ENCODE measurements at regions not wholly inside any gene's neighbourhood (a gene's known extent, or its start where the extent isn't known, plus 50 kb on each side); places are given as distances from the start of the nearest gene placed in this dataset.
"Not testable (repeated sequence)": the region's sequence is repeated elsewhere in the genome, so short reads cannot be mapped to it uniquely, and the experiment has no call there.

DNA sequence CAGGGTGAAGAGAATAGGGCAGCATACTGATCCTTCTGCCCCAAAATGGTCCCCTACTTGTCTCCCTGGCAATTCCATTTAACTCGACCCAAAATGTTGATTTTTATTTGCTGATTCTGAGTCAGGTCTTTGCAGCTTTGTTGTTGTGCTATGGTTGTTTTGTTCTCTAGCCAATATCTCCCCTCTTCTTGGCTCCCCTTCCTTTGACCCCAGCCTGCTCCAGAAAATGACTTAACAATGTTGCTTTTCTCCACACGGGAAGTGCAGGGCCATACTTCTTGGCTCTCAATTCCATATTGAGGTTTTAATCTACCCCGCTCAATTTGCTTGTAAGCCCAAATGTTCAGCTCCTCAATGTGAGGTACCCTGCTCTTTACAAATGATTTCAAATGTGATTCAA lies 330.0 kb downstream of the RASEF start:
- DNase-seq, result no peak

DNA sequence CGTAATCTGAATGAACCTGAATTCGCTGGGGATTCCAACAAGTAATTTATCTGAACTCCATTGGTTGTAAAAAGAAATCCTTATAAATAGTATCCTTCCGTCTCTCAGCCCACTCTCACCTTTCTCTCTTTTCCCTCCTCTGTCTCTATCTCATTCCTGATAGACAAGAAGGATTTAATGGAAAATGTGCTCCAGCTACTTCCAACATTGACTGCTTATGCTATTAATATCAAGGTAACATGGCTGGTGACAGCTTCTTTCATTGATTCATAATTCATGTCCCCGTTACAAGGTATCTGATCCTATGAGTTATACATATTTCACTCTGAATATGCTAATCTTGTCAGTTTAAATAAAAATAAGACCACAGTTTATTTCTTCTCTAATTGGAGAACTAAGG lies 326.8 kb downstream of the RASEF start:
- DNase-seq, result no peak
- in situ Hi-C loops (cut with HindIII; ENCODE audit: low pct_ligation_motif_present, low pct_unique_long_range_greater_than_20kb, low sequenced_read_pairs), result no loop called here

More for the DNA sequence above, 330.0 kb downstream of the RASEF start:
- in situ Hi-C loops (cut with HindIII; ENCODE audit: low pct_ligation_motif_present, low pct_unique_long_range_greater_than_20kb, low sequenced_read_pairs), result no loop called here

DNA sequence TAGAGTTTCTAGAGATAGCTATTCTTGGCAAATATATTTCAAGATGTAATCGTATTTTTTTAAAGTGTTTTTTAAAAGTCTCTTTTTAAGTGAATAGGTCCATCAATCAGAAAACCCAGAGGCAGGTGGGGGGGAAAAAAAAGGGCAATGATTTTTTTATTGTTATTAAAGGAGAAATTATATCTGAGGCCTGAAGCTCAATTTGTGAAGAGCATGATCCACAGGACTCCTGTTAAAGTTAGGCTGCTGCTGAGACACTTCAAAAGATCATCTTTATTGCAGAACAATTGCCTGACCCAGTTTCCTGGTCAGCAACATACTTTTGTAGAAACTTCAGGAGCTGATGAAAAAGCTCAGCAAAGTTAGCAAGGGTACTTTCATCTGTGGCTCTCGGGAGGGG lies 326.2 kb downstream of the RASEF start:
- no peak for DNase-seq
- in situ Hi-C loops (cut with HindIII; ENCODE audit: low pct_ligation_motif_present, low pct_unique_long_range_greater_than_20kb, low sequenced_read_pairs), result no loop called here

DNA sequence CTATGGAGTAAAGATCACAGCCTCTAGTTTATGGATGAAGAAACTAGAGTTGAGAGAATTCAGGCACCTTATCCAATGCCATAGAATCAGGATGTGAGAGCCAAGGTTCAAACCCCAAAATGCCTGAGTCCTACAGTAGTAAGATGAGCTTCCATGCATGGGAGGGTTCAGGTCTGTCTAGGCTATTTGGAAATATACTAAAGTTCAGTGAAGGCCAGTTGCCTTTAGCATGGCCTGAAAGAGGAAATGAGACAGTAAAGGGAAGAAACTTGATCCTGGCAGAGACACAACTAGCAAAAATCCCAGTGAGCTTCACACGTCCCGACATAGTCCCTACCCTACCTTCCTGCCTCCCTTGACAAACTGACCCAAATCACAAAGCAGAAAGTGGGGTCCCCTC lies 317.0 kb downstream of the RASEF start:
- no peak for DNase-seq
- in situ Hi-C loops (cut with HindIII; ENCODE audit: low pct_ligation_motif_present, low pct_unique_long_range_greater_than_20kb, low sequenced_read_pairs), result no loop called here

DNA sequence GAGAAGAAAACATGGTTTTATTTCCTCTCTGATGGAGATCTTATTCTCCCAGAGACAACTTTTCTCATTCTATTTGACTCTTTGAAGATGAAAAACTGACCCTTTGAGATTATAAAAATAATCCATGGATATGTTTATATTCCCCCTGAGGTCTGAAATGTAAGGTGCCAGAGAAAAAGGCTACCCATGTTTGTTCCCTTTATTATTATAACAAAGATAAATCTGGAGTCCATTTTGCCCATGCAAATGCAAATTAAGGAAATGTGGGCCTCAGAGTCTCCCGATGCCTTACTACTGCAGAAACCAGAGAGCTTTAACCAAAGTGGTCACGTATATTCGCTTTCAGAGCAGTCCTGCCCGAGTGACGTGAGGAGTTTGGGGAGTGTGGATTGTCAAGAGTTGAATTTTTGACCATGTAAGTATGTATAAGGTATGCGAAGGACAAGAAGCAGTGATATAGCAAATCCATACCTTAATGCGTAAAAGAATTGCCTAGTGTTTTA lies 312.5 kb downstream of the RASEF start:
- in situ Hi-C loops (cut with HindIII; ENCODE audit: low pct_ligation_motif_present, low pct_unique_long_range_greater_than_20kb, low sequenced_read_pairs), result no loop called here
- DNase-seq, result no peak

DNA sequence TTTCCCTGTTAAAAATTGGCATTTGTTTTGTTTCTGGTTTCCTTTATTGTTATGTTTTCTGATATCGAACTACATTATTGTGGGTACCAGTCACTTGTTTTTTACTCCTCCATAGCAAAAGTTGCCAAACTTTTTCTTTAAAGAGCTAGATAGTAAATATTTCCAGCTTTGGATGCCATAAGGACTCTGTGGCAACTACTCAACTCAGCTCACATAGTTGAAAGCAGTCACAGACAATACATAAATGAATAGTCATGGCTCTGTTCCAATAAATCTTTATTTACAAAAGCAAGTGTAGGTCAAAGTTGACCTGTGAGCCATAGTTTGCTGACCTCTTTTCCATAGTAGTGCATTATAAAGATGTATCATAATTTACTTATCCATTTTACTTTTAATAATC lies 305.0 kb downstream of the RASEF start:
- in situ Hi-C loops (cut with HindIII; ENCODE audit: low pct_ligation_motif_present, low pct_unique_long_range_greater_than_20kb, low sequenced_read_pairs), result no loop called here
- no peak for DNase-seq

DNA sequence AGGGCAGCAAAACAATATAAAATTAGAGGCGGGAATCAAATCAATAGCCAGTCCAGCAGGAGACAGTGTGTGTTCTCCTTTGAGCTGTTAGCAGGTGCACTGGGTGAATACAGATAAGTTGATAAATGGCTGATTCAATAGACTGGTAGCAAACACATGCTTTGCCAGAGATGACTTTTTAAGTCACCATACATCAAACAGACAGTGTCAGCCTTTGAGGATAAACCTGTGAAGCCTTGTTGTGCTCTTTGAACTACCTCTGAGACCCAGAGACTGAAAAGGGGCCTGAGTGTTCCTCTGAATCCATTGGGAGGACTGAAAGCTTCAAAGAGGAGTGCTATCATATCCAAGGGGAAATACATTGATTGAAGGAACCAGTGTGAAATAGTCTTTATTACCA lies 301.9 kb downstream of the RASEF start:
- in situ Hi-C loops (cut with HindIII; ENCODE audit: low pct_ligation_motif_present, low pct_unique_long_range_greater_than_20kb, low sequenced_read_pairs), result no loop called here
- DNase-seq, result no peak

DNA sequence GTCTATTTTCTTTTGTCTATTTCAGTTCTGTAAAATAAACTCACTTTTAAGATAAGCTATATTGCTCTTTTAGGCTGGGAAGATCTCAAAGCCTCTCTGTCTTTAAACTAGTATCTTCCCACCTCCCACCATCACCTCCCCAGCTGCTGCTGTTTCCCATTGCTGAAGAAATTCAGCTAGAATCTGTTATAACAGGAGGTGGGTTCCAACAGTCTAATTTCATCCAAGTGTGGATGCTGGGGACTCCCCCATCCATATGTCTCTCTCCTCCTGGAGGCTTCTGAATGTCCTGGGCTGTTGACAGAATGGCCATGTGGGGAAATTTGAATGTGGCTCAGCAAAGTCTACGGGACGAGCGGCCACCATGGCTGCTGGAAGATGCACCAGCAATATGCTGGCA lies 301.0 kb downstream of the RASEF start:
- DNase-seq, result no peak

DNA sequence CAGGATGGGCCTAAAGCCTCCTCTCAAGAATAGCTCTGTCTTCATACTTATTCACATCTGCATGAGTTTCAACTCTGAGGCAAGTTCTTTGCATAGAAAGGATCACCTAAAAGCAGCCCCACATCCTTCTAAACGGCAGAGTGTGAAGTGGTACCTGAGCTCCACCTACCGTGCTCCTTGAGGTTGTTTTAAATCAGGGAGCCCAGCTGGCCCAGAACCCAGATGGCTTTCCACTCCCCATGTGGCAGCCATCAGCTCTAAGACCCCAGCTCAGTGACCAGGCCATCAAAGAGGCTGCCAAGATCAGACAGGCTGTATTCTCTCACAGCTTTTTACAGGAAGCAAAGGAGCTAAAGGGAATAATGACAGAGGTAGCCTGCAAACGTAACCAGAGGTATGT lies 299.3 kb downstream of the RASEF start:
- no peak for DNase-seq
- in situ Hi-C loops (cut with HindIII; ENCODE audit: low pct_ligation_motif_present, low pct_unique_long_range_greater_than_20kb, low sequenced_read_pairs), result no loop called here

More for the DNA sequence above, 301.0 kb downstream of the RASEF start:
- in situ Hi-C loops (cut with HindIII; ENCODE audit: low pct_ligation_motif_present, low pct_unique_long_range_greater_than_20kb, low sequenced_read_pairs), result no loop called here

DNA sequence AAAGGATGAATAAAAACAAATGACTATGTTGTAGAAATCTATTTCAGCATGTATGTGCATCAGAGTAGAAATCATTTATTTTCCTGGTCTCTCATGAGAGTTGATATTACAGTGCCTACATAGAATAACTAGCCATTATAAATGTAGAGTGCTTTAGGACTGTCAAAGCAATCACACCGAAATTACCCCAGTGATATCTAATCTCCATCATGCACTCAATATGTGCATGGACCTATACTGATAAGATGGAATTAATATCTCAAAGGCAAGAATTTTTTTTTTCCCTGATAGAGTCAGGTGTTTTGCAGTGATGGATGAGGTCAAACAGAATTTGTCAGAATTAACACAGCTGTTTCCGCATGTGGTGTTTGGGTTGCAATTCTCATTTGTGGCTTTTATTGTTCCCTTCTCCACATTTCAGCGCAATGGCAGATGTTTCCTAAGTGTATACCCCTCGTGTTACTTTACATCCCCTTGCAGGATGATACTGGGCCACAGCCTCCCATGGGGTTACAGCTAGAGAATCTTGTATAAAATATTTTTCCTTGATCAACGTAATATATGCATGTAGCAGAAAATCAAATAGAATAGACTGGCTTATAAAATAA lies 298.8 kb downstream of the RASEF start:
- in situ Hi-C loops (cut with HindIII; ENCODE audit: low pct_ligation_motif_present, low pct_unique_long_range_greater_than_20kb, low sequenced_read_pairs), result no loop called here
- no peak for DNase-seq

DNA sequence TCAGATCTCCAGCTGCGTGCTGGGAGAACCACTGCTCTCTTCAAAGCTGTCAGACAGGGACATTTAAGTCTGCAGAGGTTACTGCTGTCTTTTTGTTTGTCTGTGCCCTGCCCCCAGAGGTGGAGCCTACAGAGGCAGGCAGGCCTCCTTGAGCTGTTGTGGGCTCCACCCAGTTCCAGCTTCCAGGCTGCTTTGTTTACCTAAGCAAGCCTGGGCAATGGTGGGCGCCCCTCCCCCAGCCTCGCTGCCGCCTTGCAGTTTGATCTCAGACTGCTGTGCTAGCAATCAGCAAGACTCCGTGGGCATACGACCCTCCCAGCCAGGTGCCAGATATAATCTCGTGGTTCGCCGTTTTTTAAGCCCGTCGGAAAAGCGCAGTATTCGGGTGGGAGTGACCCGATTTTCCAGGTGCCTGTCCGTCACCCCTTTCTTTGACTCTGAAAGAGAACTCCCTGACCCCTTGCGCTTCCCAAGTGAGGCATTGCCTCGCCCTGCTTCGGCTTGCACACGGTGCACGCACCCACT lies 288.2 kb downstream of the RASEF start:
- in situ Hi-C loops (cut with HindIII; ENCODE audit: low pct_ligation_motif_present, low pct_unique_long_range_greater_than_20kb, low sequenced_read_pairs); DNase-seq: not testable (repeated sequence)

DNA sequence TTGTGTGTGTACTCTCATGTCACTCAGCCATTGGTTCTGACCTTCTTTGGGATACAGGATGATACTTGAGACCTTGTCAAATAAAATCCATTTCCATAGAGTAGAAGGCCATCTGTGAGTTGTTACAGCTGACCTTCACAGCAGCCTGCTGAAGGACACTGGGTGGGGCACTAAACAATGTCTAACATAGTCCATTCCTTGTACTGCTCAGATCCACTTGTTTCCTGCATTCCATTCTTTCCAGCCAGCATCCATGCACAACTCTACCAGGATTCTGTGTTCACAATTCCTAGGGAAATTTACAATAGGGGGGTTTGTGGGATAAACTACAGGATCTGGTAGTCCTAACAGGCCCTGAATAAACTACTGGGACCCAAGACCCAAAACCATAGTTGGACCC lies 286.4 kb downstream of the RASEF start:
- no peak for DNase-seq
- in situ Hi-C loops (cut with HindIII; ENCODE audit: low pct_ligation_motif_present, low pct_unique_long_range_greater_than_20kb, low sequenced_read_pairs), result no loop called here

DNA sequence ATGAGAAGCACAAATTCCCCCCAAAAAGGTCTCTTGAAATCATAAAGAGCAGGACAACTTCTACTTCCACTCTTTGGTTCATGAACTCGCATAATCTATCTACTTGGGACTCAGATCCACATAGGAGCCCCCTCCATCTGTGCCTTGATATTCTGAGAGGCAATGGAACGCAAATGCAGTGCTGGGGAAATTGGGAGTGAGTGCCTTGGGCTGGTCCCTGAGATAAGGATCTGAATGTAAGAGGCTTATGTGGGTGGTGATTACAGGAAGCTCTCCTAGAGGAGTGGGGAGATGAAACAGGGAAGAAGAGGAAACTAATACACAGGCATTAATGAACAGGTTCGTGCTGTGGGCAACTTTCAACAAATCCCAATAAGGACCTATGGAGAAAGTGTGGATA lies 285.6 kb downstream of the RASEF start:
- in situ Hi-C loops (cut with HindIII; ENCODE audit: low pct_ligation_motif_present, low pct_unique_long_range_greater_than_20kb, low sequenced_read_pairs), result no loop called here
- DNase-seq, result no peak

DNA sequence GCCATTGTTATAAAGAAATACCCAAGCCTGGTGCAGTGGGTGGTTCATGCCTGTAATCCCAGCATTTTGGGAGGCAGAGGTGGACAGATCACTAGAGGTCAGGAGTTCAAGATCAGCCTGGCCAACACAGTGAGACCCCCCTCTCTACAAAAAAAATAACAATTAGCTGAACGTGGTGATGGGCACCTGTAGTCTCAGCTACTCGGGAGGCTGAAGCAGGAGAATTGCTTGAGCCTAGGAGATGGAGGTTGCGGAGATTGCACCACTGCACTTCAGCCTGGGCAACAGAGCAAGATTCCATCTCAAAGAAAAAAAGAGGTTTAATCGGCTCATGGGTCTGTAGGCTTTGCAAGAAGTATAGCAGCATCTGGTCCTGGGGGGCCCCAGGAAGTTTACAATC lies 284.0 kb downstream of the RASEF start:
- in situ Hi-C loops (cut with HindIII; ENCODE audit: low pct_ligation_motif_present, low pct_unique_long_range_greater_than_20kb, low sequenced_read_pairs); DNase-seq: not testable (repeated sequence)

DNA sequence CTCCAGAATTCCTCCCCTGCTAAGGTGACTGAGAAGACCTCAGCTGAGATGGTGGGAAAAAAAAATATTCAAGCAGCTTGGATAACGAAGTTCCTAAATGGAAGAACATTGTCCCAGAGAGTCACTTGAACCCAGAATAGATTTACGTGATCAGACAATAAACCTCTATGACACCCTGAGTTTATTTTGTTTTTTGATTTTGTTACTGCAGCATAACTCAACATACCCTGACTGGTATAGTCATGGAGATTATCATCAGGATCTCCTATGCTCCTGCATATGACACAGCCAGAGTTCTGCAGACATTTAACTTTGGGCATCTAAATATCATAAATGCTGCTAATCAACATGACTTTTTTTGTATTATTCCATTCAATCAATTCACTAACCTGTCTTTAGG lies 282.9 kb downstream of the RASEF start:
- in situ Hi-C loops (cut with HindIII; ENCODE audit: low pct_ligation_motif_present, low pct_unique_long_range_greater_than_20kb, low sequenced_read_pairs), result no loop called here
- DNase-seq, result no peak

DNA sequence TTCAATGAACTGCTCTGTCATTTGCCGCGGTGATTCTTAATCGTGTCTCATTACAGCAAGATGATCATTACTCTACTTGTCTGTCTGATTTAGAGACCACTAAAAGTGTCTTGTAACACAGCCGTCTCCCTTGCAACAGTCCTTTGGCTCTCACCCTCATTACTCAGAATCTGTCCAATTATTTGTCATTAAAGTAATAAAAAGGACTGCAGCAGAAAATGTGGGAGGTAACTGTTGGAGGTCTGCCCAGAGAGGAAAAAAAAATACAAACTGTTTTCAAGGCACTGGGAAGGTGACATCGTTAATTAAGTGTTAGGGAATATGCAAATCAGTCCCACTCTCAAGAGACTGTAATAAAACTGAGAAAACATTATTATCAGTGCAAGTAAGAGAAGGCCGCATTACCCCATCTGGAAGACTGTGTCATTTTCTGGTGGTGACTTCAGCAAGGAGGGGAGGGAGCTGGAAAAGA lies 281.0 kb downstream of the RASEF start:
- DNase-seq, result no peak
- in situ Hi-C loops (cut with HindIII; ENCODE audit: low pct_ligation_motif_present, low pct_unique_long_range_greater_than_20kb, low sequenced_read_pairs), result no loop called here

DNA sequence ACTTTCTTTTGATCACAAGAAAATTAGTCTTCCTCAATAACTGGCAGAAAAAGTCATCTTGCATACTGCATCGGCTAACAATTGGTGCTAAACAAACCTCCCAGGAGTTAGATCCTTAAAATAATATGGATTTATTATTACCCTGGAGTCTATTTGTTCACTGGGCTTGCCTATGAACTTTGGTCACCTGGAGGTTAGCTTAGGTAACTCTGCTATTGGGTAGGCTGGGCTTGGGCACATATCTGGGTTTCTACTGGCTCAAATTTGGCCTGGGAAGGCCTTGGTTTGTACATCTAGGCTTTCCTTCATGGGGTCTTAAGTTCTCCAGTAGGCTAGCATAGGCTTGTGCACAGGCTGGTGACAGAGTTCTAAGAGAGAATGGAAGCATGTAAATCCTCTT lies 279.9 kb downstream of the RASEF start:
- in situ Hi-C loops (cut with HindIII; ENCODE audit: low pct_ligation_motif_present, low pct_unique_long_range_greater_than_20kb, low sequenced_read_pairs), result no loop called here
- DNase-seq, result no peak

DNA sequence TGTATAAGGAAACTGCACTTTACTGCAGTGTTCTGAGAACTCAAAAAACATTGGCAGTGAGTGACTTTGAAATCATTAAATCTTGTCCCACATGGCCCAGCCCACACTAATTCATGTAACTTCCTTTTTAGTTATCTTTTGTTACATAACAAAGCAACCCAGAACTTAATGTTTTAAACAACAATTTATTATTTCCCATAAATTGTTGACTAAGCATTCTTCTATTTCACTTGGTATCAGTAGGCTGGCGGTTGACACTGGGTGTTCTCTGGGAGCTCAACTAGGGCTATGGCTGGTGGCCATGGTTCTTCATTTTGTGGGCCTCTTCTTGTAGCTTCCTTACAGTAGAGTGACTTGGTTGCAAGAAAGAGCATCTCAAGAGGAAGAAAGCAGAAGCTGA lies 278.4 kb downstream of the RASEF start:
- in situ Hi-C loops (cut with HindIII; ENCODE audit: low pct_ligation_motif_present, low pct_unique_long_range_greater_than_20kb, low sequenced_read_pairs), result no loop called here
- no peak for DNase-seq

DNA sequence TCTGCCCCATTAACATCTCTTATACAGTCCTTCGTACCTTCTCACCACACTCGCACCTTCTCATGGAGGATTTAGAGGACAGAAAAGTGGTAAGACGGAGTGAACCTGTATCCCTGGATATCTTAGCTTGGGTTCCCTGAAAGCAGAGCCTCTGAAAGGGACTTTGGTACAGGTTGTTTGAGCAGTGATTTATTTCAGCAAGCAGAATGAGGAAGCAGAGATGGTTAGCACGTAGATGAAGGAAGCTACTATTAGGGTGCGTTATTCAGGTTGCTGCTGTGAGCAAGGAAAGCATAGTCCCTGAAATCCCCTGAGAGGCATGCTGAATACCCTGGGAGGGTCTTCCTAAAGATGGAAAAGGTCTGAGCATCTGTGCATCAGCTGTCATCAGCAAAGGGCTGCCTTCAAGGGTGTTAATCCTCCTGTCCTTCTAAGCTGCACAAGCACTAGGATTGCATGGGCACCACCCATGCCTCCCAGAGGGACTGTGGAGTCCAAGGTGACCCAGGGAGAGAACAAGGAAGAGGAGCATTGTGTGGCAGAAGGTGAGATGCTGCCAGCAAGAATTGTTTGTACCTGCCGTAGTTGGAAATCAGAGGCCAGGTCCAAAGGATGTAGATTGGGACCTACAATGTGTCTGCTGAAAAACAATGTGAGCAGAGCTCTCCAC lies 273.7 kb downstream of the RASEF start:
- in situ Hi-C loops (cut with HindIII; ENCODE audit: low pct_ligation_motif_present, low pct_unique_long_range_greater_than_20kb, low sequenced_read_pairs), result no loop called here
- no peak for DNase-seq

DNA sequence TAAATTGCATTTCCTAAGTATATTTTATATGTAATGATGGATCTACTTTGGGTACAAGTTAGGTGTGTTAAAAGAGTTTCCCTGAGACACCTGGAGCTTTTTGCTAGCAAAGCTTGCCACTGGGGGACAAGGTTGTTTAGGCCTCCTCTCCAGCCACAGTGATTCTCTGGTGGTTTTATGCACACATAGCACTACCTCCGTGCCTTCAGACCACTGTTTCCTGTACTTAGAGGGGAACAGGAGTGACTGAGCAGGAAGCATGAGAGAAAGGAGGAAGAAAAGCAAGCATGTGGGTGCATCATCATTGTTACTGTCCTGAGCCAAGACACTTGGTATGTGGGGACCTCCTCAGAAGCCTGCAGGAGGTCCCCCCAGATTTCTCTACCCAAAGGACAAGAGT lies 272.1 kb downstream of the RASEF start:
- in situ Hi-C loops (cut with HindIII; ENCODE audit: low pct_ligation_motif_present, low pct_unique_long_range_greater_than_20kb, low sequenced_read_pairs), result no loop called here
- DNase-seq, result no peak

Measured in ACHN (cell line).